Nucleus accumbens (tissue), 56 donors: ENCODE measurements at regions not wholly inside any gene's neighbourhood (a gene's known extent, or its start where the extent isn't known, plus 50 kb on each side); places are given as distances from the start of the nearest gene placed in this dataset.

ENCODE experiments used
- DNase-seq, 56 donors: peaks; one replicate each; lab custom pipeline; 2025; lab: John Stamatoyannopoulos, UW

GRCh38 chr3:117349566-117349965, 640.0 kb downstream of the TUSC7 start:
- DNase-seq: no peak

GRCh38 chr3:117350371-117350770, 640.8 kb downstream of the TUSC7 start:
- peak in 1 of 56 donors; percentile 32 for DNase-seq

GRCh38 chr3:117355566-117355965, 646.0 kb downstream of the TUSC7 start:
- DNase-seq: peak in 18 of 56 donors; percentile 1 to 39 (median 14)

- no peak for DNase-seq
These were observed 646.6 kb downstream of the TUSC7 start for GRCh38 chr3:117356091-117356705.

GRCh38 chr3:117358717-117359314, 649.2 kb downstream of the TUSC7 start:
- DNase-seq: no peak

GRCh38 chr3:117366574-117366973, 657.0 kb downstream of the TUSC7 start:
- DNase-seq: no peak

GRCh38 chr3:117367861-117368260, 658.3 kb downstream of the TUSC7 start:
- DNase-seq: no peak

- DNase-seq: no peak
These were observed 671.1 kb downstream of the TUSC7 start for GRCh38 chr3:117380631-117381030.

GRCh38 chr3:117393119-117393518, 683.5 kb downstream of the TUSC7 start:
- no peak for DNase-seq

GRCh38 chr3:117398141-117398899, 688.7 kb downstream of the TUSC7 start:
- DNase-seq: peak in 52 of 56 donors; percentile 9 to 91 (median 62)

- DNase-seq: peak in 28 of 56 donors; percentile 1 to 74 (median 18)
These were observed 689.9 kb downstream of the TUSC7 start for GRCh38 chr3:117399311-117400078.

GRCh38 chr3:117400303-117400702, 690.7 kb downstream of the TUSC7 start:
- DNase-seq: peak in 1 of 56 donors; percentile 16

- no peak for DNase-seq
These were observed 694.6 kb downstream of the TUSC7 start for GRCh38 chr3:117404141-117404540.

GRCh38 chr3:117404730-117405129, 695.2 kb downstream of the TUSC7 start:
- no peak for DNase-seq

- no peak for DNase-seq
These were observed 695.8 kb downstream of the TUSC7 start for GRCh38 chr3:117405359-117405758.

- no peak for DNase-seq
These were observed 697.7 kb downstream of the TUSC7 start for GRCh38 chr3:117407317-117407716.

- DNase-seq: no peak
These were observed 699.2 kb downstream of the TUSC7 start for GRCh38 chr3:117408811-117409210.

- no peak for DNase-seq
These were observed 699.7 kb downstream of the TUSC7 start for GRCh38 chr3:117409256-117409655.

- DNase-seq: no peak
These were observed 700.3 kb downstream of the TUSC7 start for GRCh38 chr3:117409701-117410459.

- DNase-seq: no peak
These were observed 702.4 kb downstream of the TUSC7 start for GRCh38 chr3:117411971-117412370.
